ENCODE measurements at regions not wholly inside any gene's neighbourhood (a gene's known extent, or its start where the extent isn't known, plus 50 kb on each side); places are given as distances from the start of the nearest gene placed in this dataset.

GRCh38 chr2:128444121-128444771 is 125.6 kb upstream of the HS6ST1 start:
- no peak for FAIRE-seq
- no TSS peak for BruUV-seq (replicated peaks)
- POLR2A ChIA-PET: interaction anchor here (0.6 kb wide), 1 partner anchor 1253 kb away, joined by 4 read pairs; no protein-coding TSS in a partner anchor

More at GRCh38 chr2:128444121-128444771, 125.6 kb upstream of the HS6ST1 start:
- 31% methylated on average over 6 of the region's 7 CpGs for WGBS (ENCODE audit: insufficient coverage, low coverage, missing lambda C conversion rate)
- Histone ChIP-seq H3K36me3 (ENCODE audit: control insufficient read depth, insufficient read depth, low read length) (no peaks in the 10 kb centered on the region), H3K4me2 (ENCODE audit: insufficient read depth, low read length) (no peak overlapping the region), H3K9me3 (replicated peaks; ENCODE audit: control insufficient read depth, insufficient read depth, low read depth, low read length) (no peaks in the 10 kb centered on the region), H3K27ac (ENCODE audit: extremely low read depth, low read depth, low read length) (no peak overlapping the region), H3K79me2 (ENCODE audit: control insufficient read depth, insufficient read depth, low read length) (no peaks in the 10 kb centered on the region), H3K4me1 (replicated peaks in 1 of 2; ENCODE audit: control insufficient read depth in 2 of 2, insufficient read depth in 2 of 2, low read length in 2 of 2) (peaks cover 28 to 42% of the 10 kb centered on the region in 2 experiments), H4K20me1 (replicated peaks; ENCODE audit: control insufficient read depth, insufficient read depth, low read length) (no peaks in the 10 kb centered on the region), H3K4me3 (no peak overlapping the region), H3K27me3 (ENCODE audit: control insufficient read depth in 2 of 2, insufficient read depth in 2 of 2, low read length in 2 of 2) (peaks cover 0 to 8% of the 10 kb centered on the region in 2 experiments; a peak in 1 of 5 replicates), H3K9me1 (ENCODE audit: control insufficient read depth, insufficient read depth, low read length) (peaks cover 4% of the 10 kb centered on the region), H3K9ac (ENCODE audit: insufficient read depth in 1 of 2, low read depth in 2 of 2, low read length in 2 of 2) (no peak overlapping the region), H2AFZ (ENCODE audit: low read depth, low read length) (no peak overlapping the region)
- in situ Hi-C loops (cut with MboI) (no loop called here), intact Hi-C loops (cut with micrococcal nuclease) (no loop called here)
- DNase-seq (ENCODE audit: extremely low read depth in 1 of 4, low spot score in 3 of 4): no peak
- no peak for TF ChIP-seq ADNP (tag; IDR thresholded peaks at IDR 0.05)
- no peak for TF ChIP-seq ZNF583 (CRISPR knock-in tag; IDR thresholded peaks at IDR 0.05)
- no peak for TF ChIP-seq NONO (IDR thresholded peaks at IDR 0.05; ENCODE audit: low read depth in 2 of 2, low read length in 1 of 2)
- TF ChIP-seq TAF7 (tag; IDR thresholded peaks at IDR 0.05): no peak
- no peak for TF ChIP-seq DACH1 (IDR thresholded peaks at IDR 0.05; ENCODE audit: partially characterized antibody)
- no peak for TF ChIP-seq TCF15 (CRISPR knock-in tag; IDR thresholded peaks at IDR 0.05)
- no peak for TF ChIP-seq ZNF717 (CRISPR knock-in tag; IDR thresholded peaks at IDR 0.05)
- no peak for TF ChIP-seq ZNF707 (CRISPR knock-in tag; conservative IDR thresholded peaks at IDR 0.05)
- no peak for TF ChIP-seq POLR3A (IDR thresholded peaks at IDR 0.05; ENCODE audit: borderline replicate concordance, extremely low read depth, insufficient read depth, insufficient read length)
- no peak for TF ChIP-seq SPI1 (IDR thresholded peaks at IDR 0.05; ENCODE audit: borderline replicate concordance, low read depth, low read length)
- no peak for ATAC-seq
- CTCF ChIA-PET (ENCODE audit: low intra/inter-chr PET ratio): no interaction called here
